AG04449 (cell line): ENCODE measurements at regions not wholly inside any gene's neighbourhood (a gene's known extent, or its start where the extent isn't known, plus 50 kb on each side); places are given as distances from the start of the nearest gene placed in this dataset.
"Not testable (repeated sequence)": the region's sequence is repeated elsewhere in the genome, so short reads cannot be mapped to it uniquely, and the experiment has no call there.

Source experiments
- CTCF ChIA-PET: fragments of 350-600 bp; formaldehyde crosslinking; extraction: SDS; loops from one replicate; lab custom pipeline; 2021; ENCODE audit warnings: antibody characterized with exemption; lab: Yijun Ruan, JAX
- POLR2A ChIA-PET: fragments of 400-600, 350-600 bp; formaldehyde crosslinking; extraction: SDS; loops from one replicate; lab custom pipeline; 2020; ENCODE audit warnings: antibody characterized with exemption, inconsistent platforms; lab: Yijun Ruan, JAX
- DNase-seq: peaks from one replicate; pipeline ENCODE4 v3.0.0-alpha.2; 2010; ENCODE audit warnings: low read depth, low spot score
- H3K4me3 ChIP-seq: 2 replicates; pipeline ENCODE4 v1.5.1; 2011; ENCODE audit warnings: low read depth, mild to moderate bottlenecking, control low read depth, low read length
- TF ChIP-seq, protein P1 (sequence below): IDR thresholded peaks from one replicate; pipeline ENCODE4 v1.5.1; 2011; ENCODE audit warnings: mild to moderate bottlenecking, moderate library complexity, low read length, control low read depth, inconsistent platforms; ENCODE audit not compliant: insufficient read depth; ENCODE audit errors: missing control alignments

- CTCF ChIA-PET, H3K4me3 ChIP-seq, POLR2A ChIA-PET: not testable (repeated sequence)
Measured at GRCh38 chr15:20284891-20285535, 256.6 kb downstream of the GOLGA6L6 start.

DNA sequence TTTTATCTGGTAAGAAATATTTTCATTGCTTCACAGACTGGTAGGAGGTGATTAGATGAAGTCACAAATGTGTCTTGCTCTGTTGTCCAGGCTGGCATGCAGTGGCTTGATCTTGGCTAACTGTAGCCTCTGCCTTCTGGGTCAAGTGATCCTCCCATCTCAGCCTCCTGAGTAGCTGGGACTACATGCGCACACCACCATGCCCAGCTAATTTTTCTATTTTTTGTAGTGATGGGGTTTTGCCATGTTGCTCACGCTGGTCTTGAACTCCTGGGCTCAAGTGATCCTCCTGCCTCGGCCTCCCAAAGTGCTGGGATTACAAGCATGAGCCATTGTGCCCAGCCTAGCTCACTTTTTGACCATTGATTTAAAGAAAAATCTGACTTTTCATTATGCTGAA lies 257.9 kb downstream of the GOLGA6L6 start:
- H3K4me3 ChIP-seq, CTCF ChIA-PET, DNase-seq, POLR2A ChIA-PET: not testable (repeated sequence)

More at GRCh38 chr15:20284891-20285535, 256.6 kb downstream of the GOLGA6L6 start:
- not testable (repeated sequence) for DNase-seq

GRCh38 chr15:20282491-20282943 lies 259.1 kb downstream of the GOLGA6L6 start:
- DNase-seq, POLR2A ChIA-PET, CTCF ChIA-PET, H3K4me3 ChIP-seq: not testable (repeated sequence)

GRCh38 chr15:20281567-20282275 lies 259.9 kb downstream of the GOLGA6L6 start:
- CTCF ChIA-PET, POLR2A ChIA-PET, H3K4me3 ChIP-seq, DNase-seq: not testable (repeated sequence)

- POLR2A ChIA-PET, result no interaction called here
- H3K4me3 ChIP-seq, result no peak overlapping the region
- no peak for DNase-seq
- TF ChIP-seq, protein P1, sequence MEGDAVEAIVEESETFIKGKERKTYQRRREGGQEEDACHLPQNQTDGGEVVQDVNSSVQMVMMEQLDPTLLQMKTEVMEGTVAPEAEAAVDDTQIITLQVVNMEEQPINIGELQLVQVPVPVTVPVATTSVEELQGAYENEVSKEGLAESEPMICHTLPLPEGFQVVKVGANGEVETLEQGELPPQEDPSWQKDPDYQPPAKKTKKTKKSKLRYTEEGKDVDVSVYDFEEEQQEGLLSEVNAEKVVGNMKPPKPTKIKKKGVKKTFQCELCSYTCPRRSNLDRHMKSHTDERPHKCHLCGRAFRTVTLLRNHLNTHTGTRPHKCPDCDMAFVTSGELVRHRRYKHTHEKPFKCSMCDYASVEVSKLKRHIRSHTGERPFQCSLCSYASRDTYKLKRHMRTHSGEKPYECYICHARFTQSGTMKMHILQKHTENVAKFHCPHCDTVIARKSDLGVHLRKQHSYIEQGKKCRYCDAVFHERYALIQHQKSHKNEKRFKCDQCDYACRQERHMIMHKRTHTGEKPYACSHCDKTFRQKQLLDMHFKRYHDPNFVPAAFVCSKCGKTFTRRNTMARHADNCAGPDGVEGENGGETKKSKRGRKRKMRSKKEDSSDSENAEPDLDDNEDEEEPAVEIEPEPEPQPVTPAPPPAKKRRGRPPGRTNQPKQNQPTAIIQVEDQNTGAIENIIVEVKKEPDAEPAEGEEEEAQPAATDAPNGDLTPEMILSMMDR, result no peak
- CTCF ChIA-PET, result no interaction called here
Measured at GRCh38 chr15:20280933-20281463, 260.6 kb downstream of the GOLGA6L6 start.

GRCh38 chr15:20280141-20280932 lies 261.3 kb downstream of the GOLGA6L6 start:
- CTCF ChIA-PET, H3K4me3 ChIP-seq, DNase-seq, POLR2A ChIA-PET: not testable (repeated sequence)

GRCh38 chr15:20279056-20279455 lies 262.5 kb downstream of the GOLGA6L6 start:
- H3K4me3 ChIP-seq, POLR2A ChIA-PET, DNase-seq, CTCF ChIA-PET: not testable (repeated sequence)

DNA sequence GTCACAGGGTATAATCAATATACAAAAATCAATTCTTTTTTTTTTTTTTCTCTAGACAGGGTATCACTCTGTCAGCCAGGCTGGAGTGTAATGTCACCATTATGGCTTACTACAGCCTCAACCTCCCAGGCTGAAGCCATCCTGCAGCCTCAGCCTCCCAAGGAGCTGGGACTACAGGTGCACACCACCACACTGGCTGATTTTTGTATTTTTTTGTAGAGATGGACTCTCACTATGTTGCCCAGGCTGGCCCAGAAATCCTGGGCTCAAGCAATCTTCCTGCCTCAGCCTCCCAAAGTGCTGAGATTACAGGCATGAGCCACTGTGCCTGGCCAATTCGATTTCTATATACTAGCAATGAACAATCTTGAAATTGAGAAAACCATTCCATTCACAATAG lies 263.2 kb downstream of the GOLGA6L6 start:
- H3K4me3 ChIP-seq, CTCF ChIA-PET, POLR2A ChIA-PET, DNase-seq: not testable (repeated sequence)

GRCh38 chr15:20277451-20277850 lies 264.1 kb downstream of the GOLGA6L6 start:
- POLR2A ChIA-PET, DNase-seq, H3K4me3 ChIP-seq, CTCF ChIA-PET: not testable (repeated sequence)

GRCh38 chr15:20276312-20277114 lies 265.1 kb downstream of the GOLGA6L6 start:
- H3K4me3 ChIP-seq, CTCF ChIA-PET, DNase-seq, POLR2A ChIA-PET: not testable (repeated sequence)

DNA sequence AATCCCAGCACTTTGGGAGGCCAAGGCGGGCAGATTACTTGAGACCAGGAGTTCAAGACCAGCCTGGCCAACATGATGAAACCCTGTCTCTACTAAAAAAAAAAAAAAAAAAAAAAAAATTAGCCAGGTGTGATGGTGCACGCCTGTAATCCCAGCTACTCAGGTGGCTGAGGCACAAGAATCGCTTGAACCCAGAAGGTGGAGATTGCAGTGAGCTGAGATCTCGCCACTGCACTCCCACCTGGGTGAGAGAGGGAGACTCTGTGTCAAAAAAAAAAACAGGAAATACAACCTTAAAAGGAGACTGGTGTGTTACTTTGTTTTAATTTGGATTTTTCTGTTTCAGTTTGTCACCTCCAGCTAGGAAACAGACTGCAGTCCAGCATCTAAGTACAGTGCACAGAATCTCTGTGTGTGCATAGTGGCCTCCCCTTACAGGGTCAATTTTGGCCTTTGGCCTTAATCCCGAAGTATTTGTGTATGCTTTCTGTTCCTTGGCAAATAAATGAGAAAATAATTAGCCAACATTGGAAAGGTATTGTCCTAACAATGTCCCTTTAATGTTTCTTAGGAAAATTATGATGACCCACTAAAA lies 266.1 kb downstream of the GOLGA6L6 start:
- DNase-seq, CTCF ChIA-PET, H3K4me3 ChIP-seq, POLR2A ChIA-PET: not testable (repeated sequence)
